HCT116 (cell line): ENCODE measurements at regions not wholly inside any gene's neighbourhood (a gene's known extent, or its start where the extent isn't known, plus 50 kb on each side); places are given as distances from the start of the nearest gene placed in this dataset.

ENCODE experiments used
- ATAC-seq: fragments of 200-7000 bp; cut with Tn5 transposase; 2 replicates; pipeline ENCODE4 v1.9.1; 2020; ENCODE audit warnings: mild to moderate bottlenecking, moderate library complexity
- BruUV-seq: library from RNA; stranded (reverse); fragments of 400-500 nt; replicated peaks from 2 replicates; lab custom pipeline; 2021; lab: Mats Ljungman, UMichigan
- CTCF ChIA-PET: fragments of 300-600 bp; sonication (Branson Sonifier 250); formaldehyde crosslinking; loops from one replicate; lab custom pipeline; 2021; ENCODE audit warnings: antibody characterized with exemption; lab: Charles Lee
- POLR2A ChIA-PET: fragments of 300-600, 350-600 bp; sonication (Branson Sonifier 250); formaldehyde crosslinking; loops from one replicate; lab custom pipeline; 2021; ENCODE audit warnings: antibody characterized with exemption; lab: Charles Lee
- RAD21 ChIA-PET, 2 experiments: fragments of 300-600 bp; sonication (Branson Sonifier 250); formaldehyde crosslinking; loops; one replicate each; lab custom pipeline; 2023; ENCODE audit warnings: low total read pairs in 2 of 2; ENCODE audit not compliant: uncharacterized antibody in 2 of 2, unreplicated experiment in 2 of 2, low non-redundant PET in 1 of 2; lab: Charles Lee
- DNase-seq: peaks from one replicate; pipeline ENCODE4 v3.0.0-alpha.2; 2010; ENCODE audit warnings: low read depth, low spot score
- H2AFZ ChIP-seq: fragments of 200-600 bp; shearing (Covaris generic), sonication (generic); 2 replicates; pipeline ENCODE4 v1.6.1; 2017; ENCODE audit warnings: low read depth, mixed run types, mixed read lengths, antibody characterized with exemption, low read length; ENCODE audit not compliant: poor library complexity, severe bottlenecking
- H3K27ac ChIP-seq: 2 replicates; pipeline ENCODE4 v1.5.1; 2012; ENCODE audit warnings: low read depth, low read length
- H3K27me3 ChIP-seq: fragments of 200-600 bp; sonication (generic); 2 replicates; pipeline ENCODE4 v1.6.1; 2016; ENCODE audit warnings: mixed run types, low read length, mixed read lengths; ENCODE audit not compliant: insufficient read depth
- H3K36me3 ChIP-seq, 2 experiments: fragments of 200-500 bp in 1 of 2; fragments of 200-600 bp in 1 of 2; sonication (Bioruptor generic) in 1 of 2; sonication (generic) in 1 of 2; 2 replicates each; pipeline versions ENCODE4 v1.5.1 to v1.6.1; 2014 to 2016; ENCODE audit warnings: low read length in 2 of 2, inconsistent platforms in 1 of 2, mixed read lengths in 1 of 2, mixed run types in 1 of 2; ENCODE audit not compliant: insufficient read depth in 2 of 2, control insufficient read depth in 1 of 2
- H3K4me1 ChIP-seq, 2 experiments: fragments of 200-600 bp in 1 of 2; sonication (generic) in 1 of 2; 2 replicates each; pipeline versions ENCODE4 v1.5.1 to v1.6.1; 2012 to 2017; ENCODE audit warnings: low read length in 2 of 2, inconsistent platforms in 1 of 2, mild to moderate bottlenecking in 1 of 2, mixed read lengths in 1 of 2, mixed run types in 1 of 2, moderate library complexity in 1 of 2; ENCODE audit not compliant: insufficient read depth in 2 of 2, control insufficient read depth in 1 of 2
- H3K4me2 ChIP-seq: fragments of 200-600 bp; sonication (generic); 2 replicates; pipeline ENCODE4 v1.6.1; 2017; ENCODE audit warnings: mixed run types, low read length, mixed read lengths
- H3K4me3 ChIP-seq, 2 experiments: fragments of 200-600 bp in 1 of 2; sonication (generic) in 1 of 2; replicated peaks in 1 of 2; 2 replicates each; pipeline ENCODE4 v1.5.1; 2011 to 2016; ENCODE audit warnings: low read length in 2 of 2, control low read depth in 1 of 2, low read depth in 1 of 2, mild to moderate bottlenecking in 1 of 2, mixed read lengths in 1 of 2, mixed run types in 1 of 2
- H3K79me2 ChIP-seq: fragments of 200-600 bp; sonication (generic); 2 replicates; pipeline ENCODE4 v1.6.1; 2017; ENCODE audit warnings: mild to moderate bottlenecking, mixed run types, low read length, moderate library complexity, mixed read lengths; ENCODE audit not compliant: insufficient read depth
- H3K9ac ChIP-seq: fragments of 200-600 bp; sonication (generic); 2 replicates; pipeline ENCODE4 v1.6.1; 2016; ENCODE audit warnings: low read length, mixed read lengths
- H3K9me2 ChIP-seq: fragments of 200-600 bp; sonication (generic), shearing (Covaris generic); 2 replicates; pipeline ENCODE4 v1.6.1; 2017; ENCODE audit warnings: mixed run types, mild to moderate bottlenecking, moderate library complexity; ENCODE audit not compliant: insufficient read depth
- H3K9me3 ChIP-seq, 2 experiments: fragments of 200-500 bp in 1 of 2; fragments of 200-600 bp in 1 of 2; sonication (Bioruptor generic) in 1 of 2; sonication (generic) in 1 of 2; 2 replicates each; pipeline ENCODE4 v1.6.1; 2014 to 2017; ENCODE audit warnings: low read length in 2 of 2, mixed read lengths in 2 of 2, inconsistent platforms in 1 of 2, low read depth in 1 of 2, mild to moderate bottlenecking in 1 of 2, mixed run types in 1 of 2, moderate library complexity in 1 of 2; ENCODE audit not compliant: control insufficient read depth in 1 of 2, insufficient read depth in 1 of 2
- H4K20me1 ChIP-seq: fragments of 200-600 bp; sonication (generic), shearing (Covaris generic); 2 replicates; pipeline ENCODE4 v1.6.1; 2017; ENCODE audit warnings: mixed run types, mild to moderate bottlenecking, moderate library complexity; ENCODE audit not compliant: insufficient read depth
- CBX3 ChIP-seq: IDR thresholded peaks from 2 replicates; pipeline ENCODE4 v1.6.1; 2012; ENCODE audit warnings: low read depth
- CEBPB ChIP-seq: IDR thresholded peaks from 2 replicates; pipeline ENCODE4 v1.6.1; 2012; ENCODE audit warnings: low read depth
- EGR1 ChIP-seq: IDR thresholded peaks from 2 replicates; pipeline ENCODE4 v1.6.1; 2012; ENCODE audit warnings: low read depth
- ELF1 ChIP-seq: IDR thresholded peaks from 2 replicates; pipeline ENCODE4 v1.6.1; 2012; ENCODE audit warnings: low read depth, borderline replicate concordance
- FOSL1 ChIP-seq: IDR thresholded peaks from 2 replicates; pipeline ENCODE4 v1.6.1; 2012; ENCODE audit warnings: low read depth
- JUND ChIP-seq: IDR thresholded peaks from 2 replicates; pipeline ENCODE4 v1.6.1; 2012
- POLR2A ChIP-seq: IDR thresholded peaks from 2 replicates; pipeline ENCODE4 v1.7.0; 2011; ENCODE audit warnings: borderline replicate concordance; ENCODE audit not compliant: insufficient read depth, insufficient read length; ENCODE audit errors: extremely low read depth
- RAD21 ChIP-seq: IDR thresholded peaks from 2 replicates; pipeline ENCODE4 v1.6.1; 2012; ENCODE audit warnings: low read depth, mild to moderate bottlenecking
- SIN3A ChIP-seq: IDR thresholded peaks from 2 replicates; pipeline ENCODE4 v1.6.1; 2012; ENCODE audit warnings: low read depth
- SP1 ChIP-seq: IDR thresholded peaks from 2 replicates; pipeline ENCODE4 v1.6.1; 2012; ENCODE audit warnings: low read depth
- SRF ChIP-seq: IDR thresholded peaks from 2 replicates; pipeline ENCODE4 v1.6.1; 2012; ENCODE audit warnings: low read depth
- TCF7L2 ChIP-seq: IDR thresholded peaks from 2 replicates; pipeline ENCODE4 v1.7.0; 2011; ENCODE audit warnings: borderline replicate concordance, inconsistent platforms; ENCODE audit not compliant: insufficient read depth, insufficient read length; ENCODE audit errors: extremely low read depth
- YY1 ChIP-seq: IDR thresholded peaks from 2 replicates; pipeline ENCODE4 v1.6.1; 2011; ENCODE audit warnings: low read length, low read depth, moderate library complexity, mild to moderate bottlenecking; ENCODE audit not compliant: insufficient replicate concordance; ENCODE audit errors: extremely low read depth
- ZFX ChIP-seq: fragments of 450-650 bp; IDR thresholded peaks from 2 replicates; pipeline ENCODE4 v1.6.1; 2017
- intact Hi-C: fragments of 100-400 bp; cut with micrococcal nuclease; formaldehyde crosslinking; loops from 2 replicates; pipeline ENCODE4 v1.10.0; 2022
- TF ChIP-seq, protein P1 (sequence below): IDR thresholded peaks from 2 replicates; pipeline ENCODE4 v1.6.1; 2011; ENCODE audit warnings: mild to moderate bottlenecking, low read length, moderate library complexity; ENCODE audit not compliant: insufficient replicate concordance; ENCODE audit errors: extremely low read depth
- TF ChIP-seq, protein P2 (sequence below), 3 experiments: fragments of 200-600 bp in 1 of 3; sonication (generic) in 1 of 3; IDR thresholded peaks in 2 of 3; conservative IDR thresholded peaks in 1 of 3; 2 replicates each; pipeline ENCODE4 v1.5.1; 2012 to 2017; ENCODE audit warnings: low read depth in 2 of 3, low read length in 2 of 3, antibody characterized with exemption in 1 of 3, borderline replicate concordance in 1 of 3, control low read depth in 1 of 3, mild to moderate bottlenecking in 1 of 3, mixed read lengths in 1 of 3, mixed run types in 1 of 3, moderate library complexity in 1 of 3; ENCODE audit not compliant: insufficient read depth in 1 of 3
- TF ChIP-seq, protein P3 (sequence below): IDR thresholded peaks from 2 replicates; pipeline ENCODE4 v1.6.1; 2012

DNA sequence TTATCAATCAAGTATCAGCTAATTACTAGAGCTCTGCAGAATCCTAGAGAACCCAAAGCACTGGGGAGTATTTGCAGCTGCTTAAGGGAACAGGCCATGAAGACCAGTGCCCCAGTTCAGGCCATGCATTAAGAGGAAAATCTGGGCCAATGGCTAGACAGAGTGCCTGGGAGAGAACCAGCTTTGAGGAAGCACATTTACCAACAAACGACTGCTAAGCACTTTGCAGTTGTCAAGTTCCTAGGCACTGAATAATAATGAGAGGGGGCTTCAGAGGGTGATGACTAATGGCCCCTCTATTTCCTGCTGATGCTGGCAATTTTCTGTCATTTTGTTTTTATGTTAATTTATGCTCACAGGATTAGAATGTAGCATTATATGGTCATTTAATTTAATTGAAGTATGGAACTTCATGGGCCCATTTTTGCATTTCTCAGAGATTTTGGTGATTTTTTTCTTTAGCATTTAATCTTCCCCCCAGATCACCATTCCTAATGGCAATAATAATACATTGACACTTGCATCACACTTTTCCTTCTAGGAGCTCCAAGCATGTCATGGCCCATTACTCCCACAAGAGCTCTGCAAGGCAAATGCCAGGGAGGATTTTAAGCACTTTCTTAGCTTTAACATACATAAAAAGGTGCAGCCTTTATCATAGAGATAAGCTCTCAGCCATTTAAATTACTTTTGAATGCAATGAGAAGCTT lies 147.7 kb upstream of the SPATS2L start (continued):
- no peak for TF ChIP-seq POLR2A
- TF ChIP-seq FOSL1 = no peak
- TF ChIP-seq, protein P1, sequence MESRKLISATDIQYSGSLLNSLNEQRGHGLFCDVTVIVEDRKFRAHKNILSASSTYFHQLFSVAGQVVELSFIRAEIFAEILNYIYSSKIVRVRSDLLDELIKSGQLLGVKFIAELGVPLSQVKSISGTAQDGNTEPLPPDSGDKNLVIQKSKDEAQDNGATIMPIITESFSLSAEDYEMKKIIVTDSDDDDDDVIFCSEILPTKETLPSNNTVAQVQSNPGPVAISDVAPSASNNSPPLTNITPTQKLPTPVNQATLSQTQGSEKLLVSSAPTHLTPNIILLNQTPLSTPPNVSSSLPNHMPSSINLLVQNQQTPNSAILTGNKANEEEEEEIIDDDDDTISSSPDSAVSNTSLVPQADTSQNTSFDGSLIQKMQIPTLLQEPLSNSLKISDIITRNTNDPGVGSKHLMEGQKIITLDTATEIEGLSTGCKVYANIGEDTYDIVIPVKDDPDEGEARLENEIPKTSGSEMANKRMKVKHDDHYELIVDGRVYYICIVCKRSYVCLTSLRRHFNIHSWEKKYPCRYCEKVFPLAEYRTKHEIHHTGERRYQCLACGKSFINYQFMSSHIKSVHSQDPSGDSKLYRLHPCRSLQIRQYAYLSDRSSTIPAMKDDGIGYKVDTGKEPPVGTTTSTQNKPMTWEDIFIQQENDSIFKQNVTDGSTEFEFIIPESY = no peak
- TF ChIP-seq, protein P2, sequence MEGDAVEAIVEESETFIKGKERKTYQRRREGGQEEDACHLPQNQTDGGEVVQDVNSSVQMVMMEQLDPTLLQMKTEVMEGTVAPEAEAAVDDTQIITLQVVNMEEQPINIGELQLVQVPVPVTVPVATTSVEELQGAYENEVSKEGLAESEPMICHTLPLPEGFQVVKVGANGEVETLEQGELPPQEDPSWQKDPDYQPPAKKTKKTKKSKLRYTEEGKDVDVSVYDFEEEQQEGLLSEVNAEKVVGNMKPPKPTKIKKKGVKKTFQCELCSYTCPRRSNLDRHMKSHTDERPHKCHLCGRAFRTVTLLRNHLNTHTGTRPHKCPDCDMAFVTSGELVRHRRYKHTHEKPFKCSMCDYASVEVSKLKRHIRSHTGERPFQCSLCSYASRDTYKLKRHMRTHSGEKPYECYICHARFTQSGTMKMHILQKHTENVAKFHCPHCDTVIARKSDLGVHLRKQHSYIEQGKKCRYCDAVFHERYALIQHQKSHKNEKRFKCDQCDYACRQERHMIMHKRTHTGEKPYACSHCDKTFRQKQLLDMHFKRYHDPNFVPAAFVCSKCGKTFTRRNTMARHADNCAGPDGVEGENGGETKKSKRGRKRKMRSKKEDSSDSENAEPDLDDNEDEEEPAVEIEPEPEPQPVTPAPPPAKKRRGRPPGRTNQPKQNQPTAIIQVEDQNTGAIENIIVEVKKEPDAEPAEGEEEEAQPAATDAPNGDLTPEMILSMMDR (IDR thresholded peaks at IDR 0.05 in 2 of 3, conservative IDR thresholded peaks at IDR 0.05 in 1 of 3; ENCODE audit: borderline replicate concordance in 1 of 3, insufficient read depth in 1 of 3, low read depth in 2 of 3, low read length in 2 of 3) = no peak
- TF ChIP-seq SIN3A = no peak
- TF ChIP-seq TCF7L2 = no peak
- no peak for TF ChIP-seq YY1
- TF ChIP-seq EGR1 = no peak

DNA sequence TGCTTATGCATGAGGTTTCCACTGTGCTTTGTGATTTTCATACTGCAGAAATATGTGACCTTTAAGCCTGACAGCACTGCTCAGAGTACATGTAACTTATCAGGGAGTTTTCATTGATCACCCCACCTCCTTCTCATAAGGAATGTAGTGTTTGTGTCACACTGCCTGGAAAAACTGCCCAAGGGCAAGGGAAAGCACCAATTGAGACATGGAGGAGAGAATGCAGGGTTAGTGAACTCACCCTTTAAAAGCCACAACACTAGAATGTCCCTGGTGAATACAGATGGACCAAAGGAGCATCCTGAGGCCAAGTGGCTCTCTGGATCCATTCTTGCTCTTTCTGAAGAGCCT lies 147.2 kb upstream of the SPATS2L start:
- ATAC-seq (no peak), DNase-seq (no peak)
- Histone ChIP-seq H2AFZ (no peak overlapping the region), H3K4me3 (no peak overlapping the region), H3K9me3 (no peaks in the 10 kb centered on the region), H3K79me2 (no peaks in the 10 kb centered on the region), H3K4me1 (no peaks in the 10 kb centered on the region), H3K9me2 (no peaks in the 10 kb centered on the region), H3K27ac (no peak overlapping the region), H4K20me1 (no peaks in the 10 kb centered on the region), H3K4me2 (no peak overlapping the region), H3K36me3 (no peaks in the 10 kb centered on the region), H3K27me3 (no peaks in the 10 kb centered on the region), H3K9ac (no peak overlapping the region)
- ChIA-PET CTCF (no interaction called here), RAD21 (no interaction called here), POLR2A (no interaction called here)
- no TSS peak for BruUV-seq
- intact Hi-C loops = no loop called here
- TF ChIP-seq, protein P3, sequence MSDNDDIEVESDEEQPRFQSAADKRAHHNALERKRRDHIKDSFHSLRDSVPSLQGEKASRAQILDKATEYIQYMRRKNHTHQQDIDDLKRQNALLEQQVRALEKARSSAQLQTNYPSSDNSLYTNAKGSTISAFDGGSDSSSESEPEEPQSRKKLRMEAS = no peak
- TF ChIP-seq ZFX (no peak), SRF (no peak), ELF1 (no peak), JUND (no peak), RAD21 (no peak), CEBPB (no peak), SP1 (no peak), POLR2A (no peak), CBX3 (no peak)
- TF ChIP-seq, protein P1 = no peak
- TF ChIP-seq, protein P2 (IDR thresholded peaks at IDR 0.05 in 2 of 3, conservative IDR thresholded peaks at IDR 0.05 in 1 of 3; ENCODE audit: borderline replicate concordance in 1 of 3, insufficient read depth in 1 of 3, low read depth in 2 of 3, low read length in 2 of 3) = no peak
